ENCODE measurements at regions not wholly inside any gene's neighbourhood (a gene's known extent, or its start where the extent isn't known, plus 50 kb on each side); places are given as distances from the start of the nearest gene placed in this dataset.

DNA sequence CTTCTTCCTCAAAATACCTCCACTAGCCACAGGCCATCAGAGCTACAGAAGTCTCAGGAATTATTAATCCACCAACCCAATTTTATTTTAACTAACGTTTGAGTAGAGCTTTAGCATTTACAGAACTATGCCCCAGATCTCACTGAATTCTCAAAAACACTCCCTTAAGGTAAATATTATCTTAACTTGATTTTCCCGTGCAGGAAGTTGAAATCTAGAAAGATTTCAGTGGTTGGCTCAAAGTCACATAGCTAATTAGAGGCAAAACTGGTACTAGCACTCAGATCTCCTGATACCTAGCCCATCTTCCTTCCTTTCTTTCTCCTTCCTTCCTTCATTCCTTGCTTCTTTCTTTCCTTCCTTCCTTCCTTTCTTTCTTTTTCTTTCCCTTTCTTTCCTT lies 298.3 kb downstream of the ENC1 start:
- POLR2A ChIA-PET, result no interaction called here
- H3K27me3 Mint-ChIP-seq, result peaks cover 0 to 10% (median 5%) of the 10 kb centered on the region in 5 donors
- H3K36me3 Mint-ChIP-seq, result no peaks in the 10 kb centered on the region
- H3K4me3 Mint-ChIP-seq, result no peak overlapping the region
- no peak overlapping the region for H3K27ac Mint-ChIP-seq
- H3K4me1 Mint-ChIP-seq, result no peaks in the 10 kb centered on the region
- ATAC-seq (no peak), DNase-seq (no peak)
- peaks cover 0 to 10% (median 2%) of the 10 kb centered on the region in 9 donors for H3K9me3 Mint-ChIP-seq

DNA sequence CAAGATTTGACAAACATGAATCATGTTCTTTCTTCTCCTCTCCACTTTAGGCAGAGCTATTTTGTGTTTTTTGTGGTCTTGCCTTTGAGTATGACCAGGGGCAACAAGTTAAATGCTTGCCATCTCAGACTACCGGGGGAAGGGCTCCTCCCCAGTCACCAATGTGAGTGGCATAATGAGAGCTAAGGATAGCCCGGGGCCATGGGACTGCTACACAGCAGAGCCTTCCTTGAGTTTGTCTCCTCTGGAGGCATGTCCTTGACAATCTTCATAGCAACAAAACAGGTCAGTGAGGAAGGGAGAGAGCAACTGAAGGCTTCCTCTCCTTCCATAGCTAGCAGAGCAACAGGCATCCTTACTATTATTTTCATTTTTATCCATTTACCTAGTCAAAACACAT lies 299.3 kb downstream of the ENC1 start:
- no peaks in the 10 kb centered on the region for H3K4me1 Mint-ChIP-seq
- H3K36me3 Mint-ChIP-seq, result no peaks in the 10 kb centered on the region
- POLR2A ChIA-PET, result no interaction called here
- H3K4me3 Mint-ChIP-seq, result no peak overlapping the region
- DNase-seq (no peak), ATAC-seq (no peak)
- no peak overlapping the region for H3K27ac Mint-ChIP-seq
- peaks cover 0 to 3% (median 0%) of the 10 kb centered on the region in 9 donors for H3K9me3 Mint-ChIP-seq
- peaks cover 0 to 10% (median 5%) of the 10 kb centered on the region in 5 donors for H3K27me3 Mint-ChIP-seq

- Mint-ChIP-seq H3K9me3 (no peaks in the 10 kb centered on the region), H3K4me1 (no peaks in the 10 kb centered on the region), H3K27ac (no peak overlapping the region), H3K36me3 (no peaks in the 10 kb centered on the region), H3K4me3 (no peak overlapping the region), H3K27me3 (peaks cover 0 to 9% (median 5%) of the 10 kb centered on the region in 5 donors)
- no peak for ATAC-seq
- POLR2A ChIA-PET, result no interaction called here
- no peak for DNase-seq
Observed at GRCh38 chr5:74340476-74340875, 300.1 kb downstream of the ENC1 start.

- Mint-ChIP-seq H3K27me3 (peaks cover 4 to 23% (median 15%) of the 10 kb centered on the region in 5 donors), H3K27ac (no peak overlapping the region)
Observed at GRCh38 chr5:74337984-74338310, 302.6 kb downstream of the ENC1 start.

DNA sequence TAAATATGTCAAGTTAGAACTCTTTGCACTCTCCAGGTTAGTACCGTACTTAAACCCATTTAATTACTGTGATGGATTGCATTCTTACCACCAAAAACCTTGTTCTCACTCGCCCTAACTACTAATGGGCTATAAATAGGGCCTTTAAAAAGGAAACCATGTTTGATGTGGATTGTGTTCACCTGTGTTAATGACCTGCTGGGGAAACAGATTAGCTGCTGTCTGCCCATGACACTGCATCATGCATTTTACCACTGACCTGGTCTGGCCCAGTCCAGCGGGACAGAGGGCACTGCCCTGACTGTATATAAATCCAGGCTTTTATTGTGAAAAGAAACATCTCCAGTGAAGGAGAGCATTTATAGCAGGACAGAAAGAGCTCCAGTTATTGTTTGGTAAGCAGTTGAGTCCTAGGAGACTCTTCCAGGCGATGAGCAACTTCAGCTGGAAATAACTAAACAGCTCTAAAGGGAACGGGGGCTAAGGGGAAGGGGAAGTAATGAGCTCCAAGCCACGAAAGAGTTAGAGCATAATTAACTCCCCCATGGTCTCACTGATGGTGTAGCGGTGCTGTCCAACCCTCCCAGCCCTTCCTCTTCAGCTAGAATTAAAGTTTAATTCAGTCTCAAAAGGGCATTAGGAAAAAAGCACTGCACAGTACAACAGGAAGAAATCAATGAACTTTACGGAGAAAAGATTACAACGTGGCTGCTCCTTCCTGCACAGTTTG lies 303.1 kb downstream of the ENC1 start:
- no peaks in the 10 kb centered on the region for H3K4me1 Mint-ChIP-seq
- POLR2A ChIA-PET, result no interaction called here
- H3K36me3 Mint-ChIP-seq, result no peaks in the 10 kb centered on the region
- H3K9me3 Mint-ChIP-seq, result no peaks in the 10 kb centered on the region
- ATAC-seq (no peak), DNase-seq (no peak)
- no peak overlapping the region for H3K4me3 Mint-ChIP-seq
- H3K27ac Mint-ChIP-seq, result no peak overlapping the region
- peaks cover 7 to 23% (median 18%) of the 10 kb centered on the region in 5 donors for H3K27me3 Mint-ChIP-seq

More at GRCh38 chr5:74337984-74338310, 302.6 kb downstream of the ENC1 start:
- Mint-ChIP-seq H3K9me3 (no peaks in the 10 kb centered on the region), H3K4me3 (no peak overlapping the region), H3K4me1 (no peaks in the 10 kb centered on the region), H3K36me3 (no peaks in the 10 kb centered on the region)
- ATAC-seq (no peak), DNase-seq (no peak)
- POLR2A ChIA-PET, result no interaction called here

- Mint-ChIP-seq H3K4me3 (no peak overlapping the region), H3K9me3 (no peaks in the 10 kb centered on the region), H3K4me1 (no peaks in the 10 kb centered on the region), H3K27ac (no peak overlapping the region), H3K27me3 (peaks cover 9 to 23% (median 19%) of the 10 kb centered on the region in 5 donors), H3K36me3 (no peaks in the 10 kb centered on the region)
- ATAC-seq, result no peak
- no peak for DNase-seq
- POLR2A ChIA-PET, result no interaction called here
Observed at GRCh38 chr5:74336297-74336696, 304.2 kb downstream of the ENC1 start.

DNA sequence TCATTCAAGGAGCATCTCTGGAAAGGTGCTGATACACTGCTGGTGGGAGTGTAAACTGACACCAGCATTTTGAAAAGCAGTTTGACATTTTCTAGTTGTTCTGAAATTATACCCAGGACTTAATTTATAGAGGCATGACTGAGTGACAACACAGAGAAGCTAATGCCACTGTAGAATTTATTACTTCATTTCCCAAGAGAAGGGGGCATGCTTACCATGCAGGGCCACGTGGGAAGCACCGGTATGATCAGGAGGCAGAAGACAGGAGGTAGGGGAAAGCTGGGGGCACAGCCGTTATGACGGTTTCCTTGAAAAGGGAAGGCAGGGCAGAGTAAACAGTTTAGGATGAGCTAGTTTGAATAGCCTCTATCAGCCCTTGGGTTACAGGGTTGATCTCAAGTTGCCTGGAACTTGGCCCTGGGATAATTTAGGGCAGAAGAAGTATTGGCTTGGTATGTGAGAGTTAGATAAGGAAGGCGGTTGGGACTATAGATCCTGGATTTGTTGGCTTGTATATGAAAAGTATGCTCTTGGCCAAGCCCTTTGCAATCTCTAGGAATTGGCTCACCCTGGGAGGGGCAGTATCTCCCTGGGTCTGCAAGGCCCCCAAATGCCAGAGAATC lies 305.7 kb downstream of the ENC1 start:
- Mint-ChIP-seq H3K27ac (no peak overlapping the region), H3K36me3 (no peaks in the 10 kb centered on the region), H3K9me3 (no peaks in the 10 kb centered on the region), H3K4me3 (no peak overlapping the region), H3K4me1 (no peaks in the 10 kb centered on the region), H3K27me3 (peaks cover 9 to 23% (median 17%) of the 10 kb centered on the region in 5 donors)
- DNase-seq, result no peak
- POLR2A ChIA-PET, result no interaction called here
- ATAC-seq, result no peak

- no peaks in the 10 kb centered on the region for H3K36me3 Mint-ChIP-seq
- POLR2A ChIA-PET, result interaction anchor here (0.5 kb wide), 1 partner anchor 380 kb away, joined by 3 read pairs; no protein-coding TSS in a partner anchor
- DNase-seq, result no peak
- no peaks in the 10 kb centered on the region for H3K9me3 Mint-ChIP-seq
- no peak overlapping the region for H3K27ac Mint-ChIP-seq
- H3K27me3 Mint-ChIP-seq, result peaks cover 9 to 23% (median 17%) of the 10 kb centered on the region in 5 donors
- no peaks in the 10 kb centered on the region for H3K4me1 Mint-ChIP-seq
- no peak for ATAC-seq
- H3K4me3 Mint-ChIP-seq, result no peak overlapping the region
Observed at GRCh38 chr5:74334062-74334761, 306.3 kb downstream of the ENC1 start.

DNA sequence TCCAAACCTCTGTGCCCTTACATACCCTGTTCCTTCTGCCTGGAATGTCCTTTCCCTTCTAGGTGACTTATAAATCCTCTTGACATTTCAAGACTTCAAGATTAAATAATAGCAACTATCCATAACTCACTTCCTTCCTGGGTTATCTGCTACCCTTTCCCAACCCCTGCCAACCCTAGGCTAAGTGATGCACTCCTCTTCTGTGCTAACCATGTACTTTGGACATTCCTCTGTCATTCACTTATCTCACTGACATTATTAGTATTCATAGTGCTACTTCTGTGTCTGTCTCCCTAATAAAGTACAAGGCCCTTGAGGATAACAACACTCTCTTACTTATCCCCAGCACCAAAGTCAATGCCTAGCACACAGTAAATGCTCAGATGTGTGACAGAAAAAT lies 307.1 kb downstream of the ENC1 start:
- no peak for ATAC-seq
- no peaks in the 10 kb centered on the region for H3K36me3 Mint-ChIP-seq
- no peaks in the 10 kb centered on the region for H3K4me1 Mint-ChIP-seq
- peaks cover 9 to 23% (median 17%) of the 10 kb centered on the region in 5 donors for H3K27me3 Mint-ChIP-seq
- DNase-seq, result no peak
- H3K27ac Mint-ChIP-seq, result no peak overlapping the region
- POLR2A ChIA-PET, result no interaction called here
- no peak overlapping the region for H3K4me3 Mint-ChIP-seq
- H3K9me3 Mint-ChIP-seq, result no peaks in the 10 kb centered on the region

GRCh38 chr5:74332682-74333081 lies 307.8 kb downstream of the ENC1 start:
- Mint-ChIP-seq H3K27ac (no peak overlapping the region), H3K36me3 (no peaks in the 10 kb centered on the region), H3K4me3 (no peak overlapping the region), H3K4me1 (peaks cover 0 to 4% (median 1%) of the 10 kb centered on the region in 4 donors), H3K9me3 (no peaks in the 10 kb centered on the region), H3K27me3 (peaks cover 9 to 23% (median 17%) of the 10 kb centered on the region in 5 donors)
- ATAC-seq (no peak), DNase-seq (no peak)
- POLR2A ChIA-PET, result no interaction called here

- ATAC-seq (no peak), DNase-seq (no peak)
- Mint-ChIP-seq H3K4me3 (no peak overlapping the region), H3K27ac (no peak overlapping the region), H3K9me3 (no peaks in the 10 kb centered on the region), H3K4me1 (peaks cover 2 to 10% (median 8%) of the 10 kb centered on the region in 4 donors), H3K27me3 (peaks cover 9 to 23% (median 17%) of the 10 kb centered on the region in 5 donors), H3K36me3 (no peaks in the 10 kb centered on the region)
- POLR2A ChIA-PET, result no interaction called here
Observed at GRCh38 chr5:74332006-74332405, 308.5 kb downstream of the ENC1 start.

DNA sequence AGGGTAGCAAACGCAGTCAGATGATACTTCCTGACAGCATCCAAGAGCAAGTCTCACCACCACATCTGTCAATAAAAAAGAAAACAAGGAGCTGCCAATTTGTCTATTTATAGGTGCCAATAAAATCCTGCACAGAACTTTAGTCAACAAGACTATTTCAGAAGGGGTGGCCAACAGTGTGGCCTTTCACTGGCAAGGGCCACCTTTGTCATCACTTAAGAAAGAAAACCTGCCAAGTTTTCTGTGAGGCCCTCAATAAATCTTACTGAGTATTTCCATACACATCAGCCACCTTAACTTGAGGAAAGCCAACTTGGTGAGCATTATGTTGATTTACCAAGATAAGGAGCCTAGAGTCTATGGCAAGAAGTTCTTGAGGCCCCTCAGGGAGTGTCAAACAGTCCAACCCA lies 312.3 kb downstream of the ENC1 start:
- H3K27me3 Mint-ChIP-seq, result peaks cover 4 to 24% (median 6%) of the 10 kb centered on the region in 5 donors
- POLR2A ChIA-PET, result no interaction called here
- DNase-seq (no peak), ATAC-seq (no peak)
- H3K4me1 Mint-ChIP-seq, result peaks cover 2 to 20% (median 17%) of the 10 kb centered on the region in 4 donors
- no peak overlapping the region for H3K4me3 Mint-ChIP-seq
- H3K36me3 Mint-ChIP-seq, result no peaks in the 10 kb centered on the region
- H3K9me3 Mint-ChIP-seq, result no peaks in the 10 kb centered on the region
- no peak overlapping the region for H3K27ac Mint-ChIP-seq

- no peak for ATAC-seq
Observed at GRCh38 chr5:74327339-74327685, 313.2 kb downstream of the ENC1 start.

More at GRCh38 chr5:74327339-74327685, 313.2 kb downstream of the ENC1 start:
- Mint-ChIP-seq H3K27ac (peak overlapping the region in 4 of 10 donors; percentile 2 to 43 (median 16)), H3K36me3 (no peaks in the 10 kb centered on the region), H3K4me1 (peaks cover 2 to 20% (median 17%) of the 10 kb centered on the region in 4 donors), H3K4me3 (peak overlapping the region in 3 of 10 donors; percentile 16 to 45 (median 34)), H3K9me3 (no peaks in the 10 kb centered on the region), H3K27me3 (peaks cover 3 to 20% (median 6%) of the 10 kb centered on the region in 5 donors)
- no peak for DNase-seq
- POLR2A ChIA-PET, result no interaction called here

All from naive thymus-derived CD8-positive, alpha-beta T cell (primary cell).